T-cell (primary cell): ENCODE measurements at regions not wholly inside any gene's neighbourhood (a gene's known extent, or its start where the extent isn't known, plus 50 kb on each side); places are given as distances from the start of the nearest gene placed in this dataset.

ENCODE experiments used
- ATAC-seq, 4 experiments: fragments of 200-7000 bp in 3 of 4; fragments of 150-1000 bp in 1 of 4; cut with Tn5 transposase; replicated peaks in 1 of 4; 1 replicate in 3 of 4; 2 replicates in 1 of 4; pipeline ENCODE4 v1.10.0; 2021; ENCODE audit warnings: moderate library complexity in 3 of 4, mild to moderate bottlenecking in 2 of 4, moderate number of reproducible peaks in 1 of 4
- CTCF ChIA-PET, 2 donors: fragments of 300-600 bp; sonication (Branson Sonifier 250); formaldehyde crosslinking; loops; one replicate each; lab custom pipeline; 2022; ENCODE audit warnings: antibody characterized with exemption in 2 of 2; lab: Charles Lee
- POLR2A ChIA-PET, 2 donors: fragments of 300-600 bp; sonication (Branson Sonifier 250); formaldehyde crosslinking; loops; one replicate each; lab custom pipeline; 2022; ENCODE audit warnings: antibody characterized with exemption in 2 of 2; lab: Charles Lee
- DNase-seq, 35 experiments: peaks; one replicate each; pipeline versions ENCODE4 v3.0.0 to v3.0.0-alpha.2; 2013 to 2023
- H3K27ac ChIP-seq: one replicate; pipeline ENCODE4 v1.5.1; 2013; ENCODE audit warnings: low read length
- H3K27me3 ChIP-seq, 2 experiments: replicated peaks in 1 of 2; 1 replicate in 1 of 2; 2 replicates in 1 of 2; pipeline versions ENCODE4 v1.6.1 to v1.7.0; 2013; ENCODE audit warnings: low read length in 1 of 2, mixed read lengths in 1 of 2; ENCODE audit not compliant: control insufficient read depth in 2 of 2, insufficient read depth in 2 of 2; ENCODE audit errors: extremely low read depth in 1 of 2
- H3K36me3 ChIP-seq, 2 donors: 1 replicate in 1 of 2; 2 replicates in 1 of 2; pipeline versions ENCODE4 v1.6.1 to v1.7.0; 2013; ENCODE audit warnings: low read length in 1 of 2; ENCODE audit not compliant: control insufficient read depth in 2 of 2, insufficient read depth in 1 of 2; ENCODE audit errors: extremely low read depth in 1 of 2
- H3K4me1 ChIP-seq, 2 experiments: 1 replicate in 1 of 2; 2 replicates in 1 of 2; pipeline versions ENCODE4 v1.6.1 to v1.7.0; 2013; ENCODE audit warnings: low read length in 2 of 2, mixed read lengths in 1 of 2; ENCODE audit not compliant: insufficient read depth in 2 of 2, control insufficient read depth in 1 of 2; ENCODE audit errors: extremely low read depth in 1 of 2
- H3K4me3 ChIP-seq, 2 donors: 1 replicate in 1 of 2; 2 replicates in 1 of 2; pipeline versions ENCODE4 v1.5.1 to v1.7.0; 2013; ENCODE audit warnings: mild to moderate bottlenecking in 2 of 2, low read length in 1 of 2, moderate library complexity in 1 of 2; ENCODE audit not compliant: control insufficient read depth in 1 of 2; ENCODE audit errors: extremely low read depth in 1 of 2
- H3K9me3 ChIP-seq: 2 replicates; pipeline ENCODE4 v1.7.0; 2013
- H3K27ac Mint-ChIP-seq, 2 donors: one replicate each; pipeline ENCODE4 v1.8.0; 2020 to 2021; ENCODE audit warnings: mild to moderate bottlenecking in 2 of 2, mixed read lengths in 2 of 2
- H3K27me3 Mint-ChIP-seq, 2 donors: one replicate each; pipeline ENCODE4 v1.8.0; 2021 to 2022; ENCODE audit warnings: mixed read lengths in 2 of 2
- H3K36me3 Mint-ChIP-seq: one replicate; pipeline ENCODE4 v1.8.0; 2021; ENCODE audit warnings: mixed read lengths
- H3K4me1 Mint-ChIP-seq, 3 donors: one replicate each; pipeline ENCODE4 v1.8.0; 2020 to 2022; ENCODE audit warnings: mixed read lengths in 3 of 3, mild to moderate bottlenecking in 1 of 3
- H3K4me3 Mint-ChIP-seq, 3 donors: one replicate each; pipeline ENCODE4 v1.8.0; 2020 to 2022; ENCODE audit warnings: mild to moderate bottlenecking in 3 of 3, mixed read lengths in 3 of 3, moderate library complexity in 3 of 3
- H3K9me3 Mint-ChIP-seq, 3 donors: one replicate each; pipeline ENCODE4 v1.8.0; 2020 to 2022; ENCODE audit warnings: mixed read lengths in 3 of 3
- WGBS: methylation state at CpG from one replicate; pipeline ENCODE4 v1.1.5; 2013; ENCODE audit warnings: missing lambda C conversion rate; ENCODE audit not compliant: insufficient coverage; 5-methylcytosine and 5-hydroxymethylcytosine counted together

DNA sequence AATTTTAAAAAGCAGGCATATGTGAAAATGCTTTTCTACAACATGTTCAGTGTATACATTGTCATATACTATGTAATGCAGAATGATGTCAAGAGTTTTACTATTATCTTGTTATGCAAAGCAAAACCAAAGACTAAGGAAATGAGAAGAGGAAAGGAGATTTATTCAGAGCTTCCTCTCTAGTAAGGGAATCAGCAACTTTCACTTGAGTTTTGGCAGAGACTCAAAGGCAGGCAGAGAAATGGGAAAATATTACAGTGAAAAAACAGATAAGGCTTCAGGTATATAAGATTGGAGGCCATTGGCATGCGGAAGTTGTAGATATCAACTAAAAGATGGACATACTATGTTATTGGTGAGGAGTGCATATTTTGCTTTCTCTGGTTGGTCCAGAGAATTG, 512.0 kb upstream of the PCDH20 start:
- ATAC-seq: no peak
- CTCF ChIA-PET: no interaction called here

DNA sequence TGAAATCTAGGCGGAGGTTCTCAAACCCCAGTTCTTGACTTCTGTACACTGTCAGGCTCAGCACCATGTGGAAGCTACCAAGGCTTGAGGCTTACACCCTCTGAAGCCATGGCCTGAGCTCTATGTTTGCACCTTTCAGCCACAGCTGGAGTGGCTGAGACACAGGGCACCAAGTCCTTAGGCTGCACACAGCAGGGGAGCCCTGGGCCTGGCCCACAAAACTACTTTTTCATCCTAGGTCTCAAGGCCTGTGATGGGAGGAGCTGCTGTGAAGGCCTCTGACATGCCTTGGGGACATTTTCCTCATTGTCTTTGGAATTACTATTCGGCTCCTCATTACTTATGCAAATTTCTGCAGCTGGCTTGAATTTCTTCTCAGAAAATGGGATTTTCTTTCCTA, 503.2 kb upstream of the PCDH20 start:
- Histone ChIP-seq H3K36me3 (no peaks in the 10 kb centered on the region), H3K9me3 (no peaks in the 10 kb centered on the region), H3K27me3 (no peaks in the 10 kb centered on the region), H3K27ac (no peak overlapping the region), H3K4me1 (no peaks in the 10 kb centered on the region), H3K4me3 (no peak overlapping the region)
- Mint-ChIP-seq H3K27ac (no peak overlapping the region), H3K27me3 (no peaks in the 10 kb centered on the region), H3K4me3 (no peak overlapping the region), H3K9me3 (peaks cover 24 to 28% (median 25%) of the 10 kb centered on the region in 3 donors), H3K36me3 (no peaks in the 10 kb centered on the region), H3K4me1 (no peaks in the 10 kb centered on the region)
- 100% methylated on average over 1 of the region's 2 CpGs for WGBS
- POLR2A ChIA-PET: no interaction called here
- CTCF ChIA-PET: no interaction called here
- no peak for DNase-seq
- ATAC-seq: no peak

More for the DNA sequence above, 512.0 kb upstream of the PCDH20 start:
- Histone ChIP-seq H3K36me3 (no peaks in the 10 kb centered on the region), H3K4me3 (no peak overlapping the region), H3K27me3 (no peaks in the 10 kb centered on the region), H3K9me3 (no peaks in the 10 kb centered on the region), H3K27ac (no peak overlapping the region), H3K4me1 (no peaks in the 10 kb centered on the region)
- peaks cover 14 to 26% (median 20%) of the 10 kb centered on the region in 3 donors for H3K9me3 Mint-ChIP-seq
- H3K36me3 Mint-ChIP-seq: no peaks in the 10 kb centered on the region
- H3K27ac Mint-ChIP-seq: no peak overlapping the region
- 100% methylated on average over 1 of the region's 1 CpG for WGBS
- DNase-seq: no peak
- no peak overlapping the region for H3K4me3 Mint-ChIP-seq
- H3K4me1 Mint-ChIP-seq: no peaks in the 10 kb centered on the region
- POLR2A ChIA-PET: no interaction called here
- no peaks in the 10 kb centered on the region for H3K27me3 Mint-ChIP-seq

DNA sequence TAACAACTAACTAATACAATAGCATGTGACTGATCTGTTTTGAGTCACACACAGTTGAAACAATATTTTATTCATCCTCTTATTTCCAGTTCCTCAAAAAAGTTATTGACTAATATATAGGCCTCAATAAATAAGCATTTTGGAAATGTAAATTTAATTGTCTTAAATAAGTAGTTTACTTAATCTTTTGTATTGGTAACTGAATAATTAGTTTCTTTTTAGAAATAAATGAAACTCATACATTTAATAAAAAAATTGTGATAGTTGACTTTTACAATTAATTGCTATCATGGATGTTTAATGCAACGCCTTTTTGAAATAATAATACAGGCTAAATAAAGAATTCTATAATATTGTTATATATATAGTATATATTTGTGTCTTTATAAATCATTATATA, 500.8 kb upstream of the PCDH20 start:
- WGBS: no CpG with 5 or more reads among the region's 1 CpG
- no peaks in the 10 kb centered on the region for H3K4me1 ChIP-seq
- ATAC-seq (no peak), DNase-seq (no peak)
- Mint-ChIP-seq H3K9me3 (peaks cover 12 to 17% (median 12%) of the 10 kb centered on the region in 3 donors), H3K36me3 (no peaks in the 10 kb centered on the region), H3K27ac (no peak overlapping the region), H3K4me3 (no peak overlapping the region), H3K4me1 (no peaks in the 10 kb centered on the region), H3K27me3 (no peaks in the 10 kb centered on the region)
- CTCF ChIA-PET: no interaction called here
- H3K27me3 ChIP-seq: no peaks in the 10 kb centered on the region
- H3K27ac ChIP-seq: no peak overlapping the region
- H3K36me3 ChIP-seq: no peaks in the 10 kb centered on the region
- no peaks in the 10 kb centered on the region for H3K9me3 ChIP-seq
- POLR2A ChIA-PET: no interaction called here
- H3K4me3 ChIP-seq: no peak overlapping the region

DNA sequence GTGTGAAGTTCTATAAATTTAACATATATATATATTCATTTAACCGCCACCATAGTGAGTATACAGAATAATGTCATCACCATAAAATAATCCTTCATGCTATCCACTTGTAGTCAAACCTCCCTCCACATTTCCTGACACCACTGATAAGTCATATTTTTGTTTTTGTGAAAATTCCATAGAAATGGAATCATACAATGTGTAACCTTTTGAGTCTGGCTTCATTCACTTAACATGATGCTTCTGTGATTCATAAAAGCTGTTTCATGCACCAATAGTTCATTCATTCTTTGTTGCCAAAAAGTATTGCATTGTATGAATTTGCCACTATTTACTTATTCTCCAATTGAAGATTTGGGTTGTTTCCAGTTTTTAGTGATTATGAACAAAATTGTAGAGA, 497.5 kb upstream of the PCDH20 start:
- no peak overlapping the region for H3K27ac ChIP-seq
- Mint-ChIP-seq H3K27ac (no peak overlapping the region), H3K4me1 (no peaks in the 10 kb centered on the region), H3K9me3 (peaks cover 3 to 9% (median 3%) of the 10 kb centered on the region in 3 donors), H3K4me3 (no peak overlapping the region), H3K36me3 (no peaks in the 10 kb centered on the region), H3K27me3 (no peaks in the 10 kb centered on the region)
- H3K27me3 ChIP-seq: no peaks in the 10 kb centered on the region
- DNase-seq (no peak), ATAC-seq (no peak)
- H3K4me1 ChIP-seq: no peaks in the 10 kb centered on the region
- no CpG with 5 or more reads among the region's 1 CpG for WGBS
- H3K9me3 ChIP-seq: no peaks in the 10 kb centered on the region
- CTCF ChIA-PET: no interaction called here
- no peaks in the 10 kb centered on the region for H3K36me3 ChIP-seq
- POLR2A ChIA-PET: no interaction called here
- no peak overlapping the region for H3K4me3 ChIP-seq

DNA sequence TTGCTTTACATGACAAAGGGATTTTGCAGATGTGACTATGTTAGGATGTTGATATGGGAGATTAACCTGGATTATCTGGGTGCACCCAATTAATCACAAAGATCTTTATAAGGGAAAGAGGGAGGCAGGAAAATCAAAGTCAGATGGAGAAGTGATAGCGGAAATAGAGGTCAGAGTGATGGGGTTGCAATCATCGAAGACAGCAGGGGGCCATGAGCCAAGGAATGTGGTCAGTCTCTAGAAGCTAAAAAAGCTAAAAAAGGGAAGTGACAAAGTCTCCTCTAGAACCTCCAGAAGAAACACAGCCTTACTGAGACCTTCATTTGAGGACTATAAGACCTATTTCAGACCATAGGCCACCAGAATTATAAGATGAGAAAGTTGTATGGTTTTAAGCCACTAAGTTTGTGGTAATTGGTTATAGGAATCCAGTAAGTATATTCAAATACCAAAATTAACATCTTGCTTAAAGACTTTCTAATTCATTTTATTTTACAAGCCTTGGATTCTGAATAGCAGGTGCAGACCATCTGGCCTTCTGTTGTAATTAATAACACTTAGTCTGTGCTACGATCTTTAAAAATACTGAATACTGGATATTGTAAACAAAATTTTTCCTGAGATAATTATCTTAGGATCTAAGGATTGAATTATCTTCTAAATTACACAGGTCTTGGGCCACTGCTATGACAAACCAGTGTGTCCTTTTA, 493.4 kb upstream of the PCDH20 start:
- no peaks in the 10 kb centered on the region for H3K36me3 Mint-ChIP-seq
- ChIA-PET POLR2A (interaction anchor here in 1 of 2 donors (0.5 kb wide), 1 partner anchor 52 kb away, joined by 3 read pairs; no protein-coding TSS in a partner anchor), CTCF (no interaction called here)
- peaks cover 3 to 7% (median 3%) of the 10 kb centered on the region in 3 donors for H3K9me3 Mint-ChIP-seq
- Histone ChIP-seq H3K9me3 (no peaks in the 10 kb centered on the region), H3K4me3 (no peak overlapping the region), H3K4me1 (no peaks in the 10 kb centered on the region), H3K27me3 (no peaks in the 10 kb centered on the region), H3K27ac (no peak overlapping the region), H3K36me3 (no peaks in the 10 kb centered on the region)
- no peaks in the 10 kb centered on the region for H3K4me1 Mint-ChIP-seq
- H3K27ac Mint-ChIP-seq: no peak overlapping the region
- H3K27me3 Mint-ChIP-seq: no peaks in the 10 kb centered on the region
- H3K4me3 Mint-ChIP-seq: no peak overlapping the region
- ATAC-seq: no peak
- no peak for DNase-seq
- WGBS: no CpG with 5 or more reads among the region's 3 CpGs

DNA sequence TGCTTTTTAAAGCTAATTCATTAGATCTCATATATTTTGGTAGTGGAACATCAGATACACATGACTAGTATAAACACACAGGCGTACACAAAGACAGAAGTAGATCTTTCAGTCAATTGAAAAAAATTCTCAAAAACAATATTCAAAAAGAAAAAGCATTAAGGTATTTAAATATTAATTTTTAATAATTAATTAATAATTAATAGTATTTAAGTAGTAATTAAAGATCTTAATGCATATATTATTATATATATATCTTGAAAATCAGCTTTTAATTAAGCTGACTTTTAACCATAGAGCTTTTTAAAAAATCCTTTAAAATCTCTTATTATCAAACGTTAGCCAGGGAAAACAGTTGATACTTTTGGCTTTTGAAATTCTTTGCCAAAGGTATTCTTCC, 489.4 kb upstream of the PCDH20 start:
- Histone ChIP-seq H3K27me3 (no peaks in the 10 kb centered on the region), H3K4me3 (no peak overlapping the region), H3K4me1 (no peaks in the 10 kb centered on the region), H3K36me3 (no peaks in the 10 kb centered on the region), H3K27ac (no peak overlapping the region), H3K9me3 (no peaks in the 10 kb centered on the region)
- ChIA-PET POLR2A (no interaction called here), CTCF (no interaction called here)
- Mint-ChIP-seq H3K27me3 (no peaks in the 10 kb centered on the region), H3K27ac (no peak overlapping the region), H3K9me3 (peaks cover 3 to 12% (median 7%) of the 10 kb centered on the region in 3 donors), H3K4me3 (no peak overlapping the region), H3K36me3 (no peaks in the 10 kb centered on the region), H3K4me1 (no peaks in the 10 kb centered on the region)
- DNase-seq (no peak), ATAC-seq (no peak)
- WGBS: no CpG with 5 or more reads among the region's 2 CpGs
